ENCODE measurements at regions not wholly inside any gene's neighbourhood (a gene's known extent, or its start where the extent isn't known, plus 50 kb on each side); places are given as distances from the start of the nearest gene placed in this dataset.

- Histone ChIP-seq H3K56ac (ENCODE audit: low read length) (no peak overlapping the region), H3K18ac (ENCODE audit: low read length) (no peak overlapping the region), H2BK120ac (ENCODE audit: low read depth, low read length) (no peak overlapping the region), H3K4me1 (ENCODE audit: control insufficient read depth, low read depth, low read length) (no peaks in the 10 kb centered on the region), H3K27me3 (ENCODE audit: insufficient read depth, low read length, poor library complexity) (no peaks in the 10 kb centered on the region), H2BK15ac (replicated peaks; ENCODE audit: low read depth) (no peak overlapping the region), H3K4me3 (ENCODE audit: low read length) (no peak overlapping the region), H3K79me1 (ENCODE audit: low read length) (no peaks in the 10 kb centered on the region), H3K79me2 (ENCODE audit: control insufficient read depth, insufficient read depth, low read length) (no peaks in the 10 kb centered on the region), H3K27ac (ENCODE audit: low read depth, low read length) (no peak overlapping the region), H2AK5ac (ENCODE audit: low read length) (no peak overlapping the region), H4K5ac (ENCODE audit: low read length) (no peak overlapping the region), H3K4me2 (ENCODE audit: low read length) (no peak overlapping the region), H2BK5ac (ENCODE audit: low read length) (no peak overlapping the region), H4K8ac (ENCODE audit: low read depth, low read length) (no peak overlapping the region), H3K36me3 (ENCODE audit: control insufficient read depth, insufficient read depth, low read length) (no peaks in the 10 kb centered on the region), H3K4ac (ENCODE audit: low read depth, low read length) (no peak overlapping the region), H3K9ac (ENCODE audit: low read length) (no peak overlapping the region), H3K23ac (ENCODE audit: low read length) (no peak overlapping the region)
- peak; percentile 80 for DNase-seq
- no CpG with 5 or more reads among the region's 15 CpGs for WGBS (ENCODE audit: extremely low coverage, insufficient coverage, low lambda C conversion rate)
These were observed 102.8 kb upstream of the DAP start for GRCh38 chr5:10863763-10864383.

- Histone ChIP-seq H2BK15ac (replicated peaks; ENCODE audit: low read depth) (no peak overlapping the region), H3K27me3 (ENCODE audit: insufficient read depth, low read length, poor library complexity) (no peaks in the 10 kb centered on the region), H3K27ac (ENCODE audit: low read depth, low read length) (no peak overlapping the region), H3K4ac (ENCODE audit: low read depth, low read length) (no peak overlapping the region), H3K23ac (ENCODE audit: low read length) (no peak overlapping the region), H3K18ac (ENCODE audit: low read length) (no peak overlapping the region), H3K4me2 (ENCODE audit: low read length) (no peak overlapping the region), H3K4me3 (ENCODE audit: low read length) (no peak overlapping the region), H3K36me3 (ENCODE audit: control insufficient read depth, insufficient read depth, low read length) (no peaks in the 10 kb centered on the region), H4K8ac (ENCODE audit: low read depth, low read length) (no peak overlapping the region), H2BK120ac (ENCODE audit: low read depth, low read length) (no peak overlapping the region), H3K56ac (ENCODE audit: low read length) (no peak overlapping the region), H3K9ac (ENCODE audit: low read length) (no peak overlapping the region), H3K79me1 (ENCODE audit: low read length) (no peaks in the 10 kb centered on the region), H3K4me1 (ENCODE audit: control insufficient read depth, low read depth, low read length) (no peaks in the 10 kb centered on the region), H4K5ac (ENCODE audit: low read length) (no peak overlapping the region), H2AK5ac (ENCODE audit: low read length) (no peak overlapping the region), H2BK5ac (ENCODE audit: low read length) (no peak overlapping the region), H3K79me2 (ENCODE audit: control insufficient read depth, insufficient read depth, low read length) (no peaks in the 10 kb centered on the region)
- no CpG with 5 or more reads among the region's 1 CpG for WGBS (ENCODE audit: extremely low coverage, insufficient coverage, low lambda C conversion rate)
- no peak for DNase-seq
These were observed 101.1 kb upstream of the DAP start for GRCh38 chr5:10862085-10862484.

GRCh38 chr5:10861423-10861790 is 100.4 kb upstream of the DAP start:
- H3K4me1 ChIP-seq (ENCODE audit: control insufficient read depth, low read depth, low read length): peaks cover 1% of the 10 kb centered on the region
- H3K27me3 ChIP-seq (ENCODE audit: insufficient read depth, low read length, poor library complexity): no peaks in the 10 kb centered on the region
- no peak overlapping the region for H3K56ac ChIP-seq (ENCODE audit: low read length)
- H3K79me1 ChIP-seq (ENCODE audit: low read length): no peaks in the 10 kb centered on the region
- H4K5ac ChIP-seq (ENCODE audit: low read length): no peak overlapping the region
- H2BK15ac ChIP-seq (replicated peaks; ENCODE audit: low read depth): no peak overlapping the region
- no peak overlapping the region for H3K4me3 ChIP-seq (ENCODE audit: low read length)
- no peak overlapping the region for H3K18ac ChIP-seq (ENCODE audit: low read length)
- H4K8ac ChIP-seq (ENCODE audit: low read depth, low read length): no peak overlapping the region
- no peaks in the 10 kb centered on the region for H3K79me2 ChIP-seq (ENCODE audit: control insufficient read depth, insufficient read depth, low read length)
- no peak overlapping the region for H3K23ac ChIP-seq (ENCODE audit: low read length)
- no peak overlapping the region for H2AK5ac ChIP-seq (ENCODE audit: low read length)
- no peaks in the 10 kb centered on the region for H3K36me3 ChIP-seq (ENCODE audit: control insufficient read depth, insufficient read depth, low read length)
- H3K4me2 ChIP-seq (ENCODE audit: low read length): no peak overlapping the region
- no peak overlapping the region for H2BK120ac ChIP-seq (ENCODE audit: low read depth, low read length)
- no peak overlapping the region for H3K27ac ChIP-seq (ENCODE audit: low read depth, low read length)
- no peak for DNase-seq
- no peak overlapping the region for H3K9ac ChIP-seq (ENCODE audit: low read length)
- H2BK5ac ChIP-seq (ENCODE audit: low read length): no peak overlapping the region
- WGBS (ENCODE audit: extremely low coverage, insufficient coverage, low lambda C conversion rate): no CpG with 5 or more reads among the region's 3 CpGs
- H3K4ac ChIP-seq (ENCODE audit: low read depth, low read length): no peak overlapping the region

GRCh38 chr5:10860645-10861422 is 99.8 kb upstream of the DAP start:
- H3K27ac ChIP-seq (ENCODE audit: low read depth, low read length): no peak overlapping the region
- H3K4me3 ChIP-seq (ENCODE audit: low read length): no peak overlapping the region
- H2BK5ac ChIP-seq (ENCODE audit: low read length): no peak overlapping the region
- no peak overlapping the region for H4K8ac ChIP-seq (ENCODE audit: low read depth, low read length)
- DNase-seq: no peak
- H3K18ac ChIP-seq (ENCODE audit: low read length): no peak overlapping the region
- H3K79me1 ChIP-seq (ENCODE audit: low read length): no peaks in the 10 kb centered on the region
- H3K4me1 ChIP-seq (ENCODE audit: control insufficient read depth, low read depth, low read length): peaks cover 1% of the 10 kb centered on the region
- no peak overlapping the region for H3K9ac ChIP-seq (ENCODE audit: low read length)
- no peak overlapping the region for H2BK120ac ChIP-seq (ENCODE audit: low read depth, low read length)
- no CpG with 5 or more reads among the region's 4 CpGs for WGBS (ENCODE audit: extremely low coverage, insufficient coverage, low lambda C conversion rate)
- no peaks in the 10 kb centered on the region for H3K79me2 ChIP-seq (ENCODE audit: control insufficient read depth, insufficient read depth, low read length)
- H4K5ac ChIP-seq (ENCODE audit: low read length): no peak overlapping the region
- H3K4ac ChIP-seq (ENCODE audit: low read depth, low read length): no peak overlapping the region
- H3K23ac ChIP-seq (ENCODE audit: low read length): no peak overlapping the region
- no peaks in the 10 kb centered on the region for H3K36me3 ChIP-seq (ENCODE audit: control insufficient read depth, insufficient read depth, low read length)
- no peak overlapping the region for H2BK15ac ChIP-seq (replicated peaks; ENCODE audit: low read depth)
- H3K56ac ChIP-seq (ENCODE audit: low read length): no peak overlapping the region
- H2AK5ac ChIP-seq (ENCODE audit: low read length): no peak overlapping the region
- no peak overlapping the region for H3K4me2 ChIP-seq (ENCODE audit: low read length)
- H3K27me3 ChIP-seq (ENCODE audit: insufficient read depth, low read length, poor library complexity): no peaks in the 10 kb centered on the region

GRCh38 chr5:10860196-10860543 is 99.1 kb upstream of the DAP start:
- Histone ChIP-seq H2BK5ac (ENCODE audit: low read length) (no peak overlapping the region), H3K4me3 (ENCODE audit: low read length) (no peak overlapping the region), H2BK15ac (replicated peaks; ENCODE audit: low read depth) (no peak overlapping the region), H3K4me1 (ENCODE audit: control insufficient read depth, low read depth, low read length) (peaks cover 1% of the 10 kb centered on the region), H3K56ac (ENCODE audit: low read length) (no peak overlapping the region), H3K18ac (ENCODE audit: low read length) (no peak overlapping the region), H3K23ac (ENCODE audit: low read length) (no peak overlapping the region), H3K4me2 (ENCODE audit: low read length) (no peak overlapping the region), H3K79me2 (ENCODE audit: control insufficient read depth, insufficient read depth, low read length) (no peaks in the 10 kb centered on the region), H3K9ac (ENCODE audit: low read length) (no peak overlapping the region), H3K27ac (ENCODE audit: low read depth, low read length) (no peak overlapping the region), H2AK5ac (ENCODE audit: low read length) (no peak overlapping the region), H4K8ac (ENCODE audit: low read depth, low read length) (no peak overlapping the region), H3K27me3 (ENCODE audit: insufficient read depth, low read length, poor library complexity) (no peaks in the 10 kb centered on the region), H3K36me3 (ENCODE audit: control insufficient read depth, insufficient read depth, low read length) (no peaks in the 10 kb centered on the region), H4K5ac (ENCODE audit: low read length) (no peak overlapping the region), H3K79me1 (ENCODE audit: low read length) (no peaks in the 10 kb centered on the region), H3K4ac (ENCODE audit: low read depth, low read length) (no peak overlapping the region), H2BK120ac (ENCODE audit: low read depth, low read length) (no peak overlapping the region)
- WGBS (ENCODE audit: extremely low coverage, insufficient coverage, low lambda C conversion rate): no CpG with 5 or more reads among the region's 9 CpGs
- no peak for DNase-seq
